ENCODE measurements at regions not wholly inside any gene's neighbourhood (a gene's known extent, or its start where the extent isn't known, plus 50 kb on each side); places are given as distances from the start of the nearest gene placed in this dataset.
"Not testable (repeated sequence)": the region's sequence is repeated elsewhere in the genome, so short reads cannot be mapped to it uniquely, and the experiment has no call there.

DNA sequence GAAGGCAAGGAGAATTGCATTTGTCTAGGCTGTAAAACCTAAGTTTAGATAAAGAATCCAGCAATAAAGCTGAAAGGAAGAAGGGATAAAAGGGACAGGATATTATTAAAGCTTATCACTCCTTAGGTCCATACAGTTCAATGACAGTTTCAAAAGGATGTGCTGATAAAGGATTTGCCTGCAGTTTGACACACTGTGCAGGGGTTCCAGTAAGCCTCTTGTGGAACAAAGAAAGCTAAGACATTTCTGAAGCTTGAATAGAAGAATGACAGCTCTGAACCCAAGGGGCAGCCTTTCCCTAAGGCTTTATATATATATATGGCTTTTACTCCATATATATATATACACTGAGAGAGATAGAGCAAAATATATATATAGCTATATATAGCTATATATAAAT, 276.8 kb upstream of the GRM3 start:
- DNase-seq, result no peak

DNA sequence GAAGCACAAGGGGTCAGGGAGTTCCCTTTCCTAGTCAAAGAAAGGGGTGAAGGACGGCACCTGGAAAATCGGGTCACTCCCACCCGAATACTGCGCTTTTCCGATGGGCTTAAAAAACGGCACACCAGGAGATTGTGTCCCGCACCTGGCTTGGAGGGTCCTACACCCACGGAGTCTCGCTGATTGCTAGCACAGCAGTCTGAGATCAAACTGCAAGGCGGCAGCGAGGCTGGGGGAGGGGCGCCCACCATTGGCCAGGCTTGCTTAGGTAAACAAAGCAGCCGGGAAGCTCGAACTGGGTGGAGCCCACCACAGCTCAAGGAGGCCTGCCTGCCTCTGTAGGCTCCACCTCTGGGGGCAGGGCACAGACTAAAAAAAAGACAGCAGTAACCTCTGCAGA, 303.3 kb upstream of the GRM3 start:
- not testable (repeated sequence) for DNase-seq

- no peak for DNase-seq
Observed at GRCh38 chr7:86339051-86339450, 304.7 kb upstream of the GRM3 start.

GRCh38 chr7:86328801-86329433, 314.8 kb upstream of the GRM3 start:
- DNase-seq, result no peak

- no peak for DNase-seq
Observed at GRCh38 chr7:86326847-86327246, 316.9 kb upstream of the GRM3 start.

DNA sequence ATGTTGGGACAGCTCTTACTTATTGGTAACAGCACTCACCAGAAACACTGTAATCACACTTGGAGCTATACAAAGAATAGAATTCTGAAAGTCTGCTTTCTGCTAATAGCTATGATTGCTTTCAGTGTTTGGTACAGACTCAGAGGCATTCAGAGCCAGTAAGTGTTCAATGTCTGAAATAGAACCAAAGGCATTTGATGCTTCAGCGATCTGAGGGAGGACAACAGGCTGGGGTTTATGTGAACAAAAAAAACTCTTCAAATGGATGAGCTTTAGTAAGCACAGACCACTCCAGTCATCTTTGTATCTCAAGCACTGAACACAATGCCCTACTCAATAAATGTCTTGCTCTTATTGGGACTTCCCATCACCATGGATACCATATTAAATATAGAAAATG, 322.8 kb upstream of the GRM3 start:
- DNase-seq, result no peak

DNA sequence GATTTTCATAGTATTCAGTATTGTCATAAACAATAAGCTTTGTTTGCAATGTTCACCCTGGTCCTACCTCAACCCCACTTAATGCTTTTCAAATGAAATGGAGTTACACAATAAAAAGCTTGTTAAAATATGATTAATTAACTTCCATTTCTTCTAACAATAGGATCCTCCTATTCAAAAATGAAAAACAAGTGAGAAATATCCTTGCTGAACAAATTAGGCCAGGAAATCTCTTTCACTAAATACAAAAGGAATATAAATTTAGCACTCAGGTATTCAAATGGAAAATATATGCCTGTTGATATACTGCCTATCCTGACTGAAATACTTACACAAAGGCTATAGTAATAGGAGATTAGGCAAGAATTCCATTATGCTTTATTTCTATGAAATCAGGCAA, 323.4 kb upstream of the GRM3 start:
- DNase-seq, result no peak

DNA sequence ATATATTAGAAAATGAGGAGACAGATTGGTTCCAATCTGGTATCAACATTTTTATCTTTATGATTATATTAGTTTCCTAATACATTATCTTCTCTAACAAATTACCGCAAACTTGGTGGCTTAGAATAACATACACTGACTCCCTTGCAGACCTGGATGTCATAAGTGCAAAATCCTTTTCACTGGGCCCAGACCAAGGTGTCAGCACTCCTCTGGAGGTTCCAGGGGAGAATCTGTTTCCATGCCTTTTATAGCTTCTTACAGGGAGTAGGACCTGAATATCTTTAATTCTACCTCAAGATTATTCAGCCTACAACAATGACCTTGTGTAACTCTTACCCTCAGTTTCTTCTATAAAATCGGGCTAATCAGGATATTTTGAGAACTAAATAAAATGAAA, 329.9 kb upstream of the GRM3 start:
- DNase-seq, result no peak

DNA sequence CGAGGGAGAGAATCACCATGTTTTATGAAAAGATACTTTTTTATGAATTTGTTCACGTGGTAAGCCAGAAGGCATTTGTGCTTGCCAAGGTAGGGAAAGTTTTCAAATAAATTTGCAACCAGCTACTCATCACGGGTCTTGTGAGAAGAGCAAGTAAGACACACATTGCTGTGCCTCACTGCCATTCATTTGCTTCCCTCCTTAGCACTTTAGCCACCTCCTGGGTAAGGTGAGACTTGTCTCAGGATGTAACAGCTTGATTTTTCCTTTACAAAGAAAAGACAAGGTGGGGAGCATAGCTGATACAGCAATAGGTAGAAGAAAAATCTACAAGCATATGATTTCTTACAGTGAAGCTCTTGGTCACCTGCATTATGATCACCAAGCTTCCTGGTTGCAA, 342.4 kb upstream of the GRM3 start:
- no peak for DNase-seq

DNA sequence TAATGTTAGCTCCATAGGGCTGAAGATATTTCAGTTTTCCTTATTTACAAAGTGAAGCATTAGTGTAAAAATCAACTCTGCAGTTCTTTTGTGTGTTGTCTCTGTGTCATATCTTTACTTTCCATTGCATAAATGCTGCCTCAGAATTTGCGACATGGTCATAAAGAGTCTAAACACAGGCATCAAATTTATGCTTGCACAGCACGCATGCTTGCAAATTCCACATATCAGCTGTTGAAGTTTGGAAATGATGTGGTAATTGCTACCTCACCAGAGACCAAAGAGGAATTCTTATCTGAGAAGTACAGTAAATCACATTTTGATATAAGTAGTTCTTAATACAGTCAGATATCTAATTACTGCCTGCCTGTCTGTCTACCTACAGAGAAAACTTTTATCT, 348.2 kb upstream of the GRM3 start:
- DNase-seq, result no peak

GRCh38 chr7:86282014-86282682, 361.6 kb upstream of the GRM3 start:
- DNase-seq, result no peak

DNA sequence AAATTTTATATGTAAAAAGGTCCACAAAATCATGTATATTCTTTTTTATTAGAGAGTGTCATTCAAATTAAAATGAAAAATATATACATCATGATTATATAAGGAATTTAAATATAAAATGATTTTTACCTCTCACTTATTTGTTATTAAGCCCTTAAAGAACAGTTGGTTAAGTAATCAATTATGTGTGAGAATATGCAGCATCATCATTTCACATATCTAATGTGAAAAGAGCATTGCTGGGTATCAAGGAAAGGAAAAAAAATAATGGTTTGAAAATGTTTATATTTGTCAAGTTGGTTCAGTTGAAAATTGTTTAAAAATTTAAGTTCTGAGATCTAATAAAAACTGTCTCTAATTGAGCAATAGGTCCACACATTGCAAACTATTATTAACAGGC, 363.6 kb upstream of the GRM3 start:
- DNase-seq, result no peak

- DNase-seq, result no peak
Observed at GRCh38 chr7:86262781-86263180, 380.9 kb upstream of the GRM3 start.

DNA sequence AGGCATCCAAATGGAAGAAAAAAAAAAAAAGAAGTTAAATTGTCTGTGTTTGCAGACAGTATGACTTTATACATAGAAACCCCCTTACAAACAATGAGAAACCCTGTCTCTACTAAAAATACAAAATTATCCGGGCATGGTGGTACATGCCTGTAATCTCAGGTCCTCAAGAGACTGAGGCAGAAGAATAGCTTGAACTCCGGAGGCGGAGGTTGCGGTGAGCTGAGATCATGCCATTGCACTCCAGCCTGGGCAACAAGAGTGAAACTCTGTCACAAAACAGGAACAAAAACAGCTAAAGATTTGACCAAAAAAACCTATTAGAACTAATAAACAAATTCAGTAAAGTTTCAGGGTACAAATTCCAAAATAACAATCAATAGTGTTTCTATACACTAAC, 385.8 kb upstream of the GRM3 start:
- no peak for DNase-seq

DNA sequence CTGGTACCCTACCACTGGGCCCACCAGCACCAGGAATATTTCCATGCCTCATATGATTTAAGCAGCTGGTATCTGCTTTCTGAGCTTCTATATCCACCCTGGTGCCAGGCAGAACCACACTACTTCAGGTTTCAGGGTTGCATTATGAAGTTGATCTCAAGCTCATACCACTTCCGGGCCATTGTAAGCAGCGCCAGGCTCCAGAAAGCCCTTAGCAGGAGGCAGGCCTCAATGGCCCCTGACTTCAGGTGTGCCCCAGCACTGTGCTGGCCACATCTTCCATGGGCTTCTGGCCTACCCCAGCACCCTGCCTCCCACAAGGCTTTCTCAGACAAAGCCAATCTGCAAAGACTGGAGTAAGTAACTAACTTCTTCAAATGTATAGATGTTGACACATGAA, 391.3 kb upstream of the GRM3 start:
- DNase-seq, result no peak

DNA sequence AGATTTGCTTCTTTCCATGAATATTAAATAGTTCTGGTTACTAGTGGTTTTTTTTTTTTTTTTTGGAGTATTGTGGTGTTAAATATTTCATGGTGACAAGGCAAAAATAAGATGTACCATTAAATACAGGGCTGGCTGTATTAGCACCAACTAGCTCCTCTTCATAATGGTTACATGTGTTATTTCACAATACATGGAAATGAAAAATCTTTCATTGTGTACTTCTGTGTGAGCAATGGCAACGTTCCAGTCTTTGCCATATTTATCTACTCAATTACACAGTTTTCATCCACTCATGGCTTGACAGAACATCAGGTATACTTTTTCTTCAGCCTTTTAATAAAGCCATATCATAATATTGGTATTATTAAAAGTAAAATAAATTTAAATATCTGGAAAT, 394.7 kb upstream of the GRM3 start:
- no peak for DNase-seq

GRCh38 chr7:86243171-86243570, 400.5 kb upstream of the GRM3 start:
- no peak for DNase-seq

DNA sequence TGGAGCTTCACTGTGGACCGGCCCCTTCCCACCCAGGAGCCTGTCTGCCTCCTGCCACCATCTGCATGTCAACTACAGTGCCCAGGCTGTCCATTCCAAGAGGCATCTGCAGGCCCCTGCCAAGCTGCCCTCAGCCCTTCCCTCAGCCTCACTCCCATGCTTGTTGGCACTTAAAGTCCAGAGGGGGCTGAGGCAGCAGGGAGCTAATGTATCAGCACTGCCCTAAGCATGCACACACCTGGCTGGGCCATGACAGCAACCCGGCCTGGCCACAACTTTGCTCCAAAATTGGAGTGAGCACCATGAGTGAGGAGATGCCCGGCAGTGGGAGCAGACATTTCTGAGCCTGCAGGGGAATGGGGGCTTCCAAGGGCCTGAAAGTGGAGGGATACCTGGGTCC, 417.5 kb upstream of the GRM3 start:
- DNase-seq, result no peak

GRCh38 chr7:86222806-86223205, 420.9 kb upstream of the GRM3 start:
- no peak for DNase-seq

GRCh38 chr7:86214734-86215133, 429.0 kb upstream of the GRM3 start:
- peak in 1 of 2 experiments; percentile 2 for DNase-seq

GRCh38 chr7:86212976-86213375, 430.7 kb upstream of the GRM3 start:
- DNase-seq, result no peak

DNA sequence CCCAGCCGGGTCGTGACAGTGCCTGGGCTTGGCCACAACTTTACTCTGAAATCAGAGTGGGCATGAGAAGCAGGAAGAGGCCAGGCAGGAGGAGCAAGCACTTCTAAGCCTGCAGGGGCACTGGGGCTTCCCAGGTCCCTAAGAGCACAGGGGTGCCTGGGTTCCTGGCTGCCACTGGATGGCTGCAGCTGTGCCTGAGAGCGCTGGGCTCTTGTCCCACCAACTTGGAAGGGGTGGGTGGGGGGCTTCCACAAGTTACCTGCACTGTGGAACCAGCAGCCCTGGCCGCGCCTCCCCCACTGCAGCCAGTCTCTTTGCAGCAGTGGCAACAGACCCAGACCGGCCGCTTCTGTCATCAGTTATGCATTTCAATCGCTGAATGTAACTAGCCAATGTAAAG, 434.7 kb upstream of the GRM3 start:
- no peak for DNase-seq

DNA sequence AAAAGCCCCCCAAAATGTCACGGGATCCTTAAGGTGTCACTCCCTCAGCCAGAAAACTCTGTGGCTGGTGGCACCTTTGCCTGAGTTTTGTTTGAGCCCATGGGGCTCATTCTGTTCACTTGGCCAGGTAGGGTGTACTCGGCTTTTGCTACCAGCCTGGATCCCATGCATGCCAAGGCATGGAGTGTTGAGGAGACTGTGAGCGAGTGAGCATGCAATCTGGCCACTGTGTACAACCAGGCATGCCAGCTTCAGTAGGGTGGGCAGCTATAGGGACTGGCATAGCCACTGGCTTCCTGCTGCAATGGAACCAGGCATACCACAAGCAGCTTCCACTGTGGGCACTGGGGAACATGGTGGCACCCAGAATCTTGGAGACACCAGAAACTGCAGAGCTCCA, 436.0 kb upstream of the GRM3 start:
- no peak for DNase-seq

GRCh38 chr7:86202833-86203232, 440.9 kb upstream of the GRM3 start:
- no peak for DNase-seq

DNA sequence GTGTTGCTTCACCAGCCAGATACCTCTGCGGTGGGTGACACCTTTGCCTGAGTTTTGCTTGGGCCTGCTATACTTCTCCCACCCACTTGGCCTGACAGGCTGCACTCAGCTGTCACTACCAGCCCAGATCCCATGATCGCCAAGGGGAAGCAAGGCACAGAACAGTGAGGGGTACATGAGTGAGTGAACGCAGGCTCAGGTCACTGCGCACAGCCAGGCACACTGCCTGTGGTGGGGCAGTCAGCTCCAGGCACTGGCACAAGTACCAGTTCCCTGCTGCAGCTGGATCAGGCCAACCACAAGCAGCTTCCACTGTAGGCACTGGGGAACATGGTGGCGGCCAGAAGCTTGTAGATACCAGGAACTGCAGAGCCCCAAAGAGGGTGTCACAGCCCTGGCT, 441.9 kb upstream of the GRM3 start:
- DNase-seq, result no peak
